ENCODE measurements at regions not wholly inside any gene's neighbourhood (a gene's known extent, or its start where the extent isn't known, plus 50 kb on each side); places are given as distances from the start of the nearest gene placed in this dataset.
"Not testable (repeated sequence)": the region's sequence is repeated elsewhere in the genome, so short reads cannot be mapped to it uniquely, and the experiment has no call there.

GRCh38 chr2:84126084-84126483 is 333.0 kb downstream of the SUCLG1 start:
- TF ChIP-seq CTCF (IDR thresholded peaks at IDR 0.05; ENCODE audit: low read depth, low read length) = no peak
- H3K4me3 ChIP-seq (ENCODE audit: low read depth, low read length) = no peak overlapping the region
- no peaks in the 10 kb centered on the region for H3K27me3 ChIP-seq
- H3K4me1 ChIP-seq = no peaks in the 10 kb centered on the region
- DNase-seq = no peak
- H3K36me3 ChIP-seq = no peaks in the 10 kb centered on the region
- no peaks in the 10 kb centered on the region for H3K9me3 ChIP-seq

GRCh38 chr2:84116143-84116542 is 342.9 kb downstream of the SUCLG1 start:
- no peak overlapping the region for H3K4me3 ChIP-seq (ENCODE audit: low read depth, low read length)
- no peaks in the 10 kb centered on the region for H3K4me1 ChIP-seq
- no peaks in the 10 kb centered on the region for H3K27me3 ChIP-seq
- no peak for DNase-seq
- no peaks in the 10 kb centered on the region for H3K9me3 ChIP-seq
- TF ChIP-seq CTCF (IDR thresholded peaks at IDR 0.05; ENCODE audit: low read depth, low read length) = no peak
- no peaks in the 10 kb centered on the region for H3K36me3 ChIP-seq

- no peaks in the 10 kb centered on the region for H3K9me3 ChIP-seq
- no peak for TF ChIP-seq CTCF (IDR thresholded peaks at IDR 0.05; ENCODE audit: low read depth, low read length)
- H3K36me3 ChIP-seq = no peaks in the 10 kb centered on the region
- H3K4me1 ChIP-seq = no peaks in the 10 kb centered on the region
- no peak overlapping the region for H3K4me3 ChIP-seq (ENCODE audit: low read depth, low read length)
- H3K27me3 ChIP-seq = no peaks in the 10 kb centered on the region
- no peak for DNase-seq
These were observed 343.8 kb downstream of the SUCLG1 start for GRCh38 chr2:84115173-84115857.

GRCh38 chr2:84103816-84104527 is 355.1 kb downstream of the SUCLG1 start:
- not testable (repeated sequence) for H3K4me1 ChIP-seq

GRCh38 chr2:84102274-84102673 is 356.8 kb downstream of the SUCLG1 start:
- Histone ChIP-seq H3K4me3 (ENCODE audit: low read depth, low read length) (no peak overlapping the region), H3K36me3 (no peaks in the 10 kb centered on the region), H3K9me3 (no peaks in the 10 kb centered on the region), H3K4me1 (no peaks in the 10 kb centered on the region), H3K27me3 (no peaks in the 10 kb centered on the region)
- no peak for TF ChIP-seq CTCF (IDR thresholded peaks at IDR 0.05; ENCODE audit: low read depth, low read length)
- DNase-seq = no peak

More at GRCh38 chr2:84103816-84104527, 355.1 kb downstream of the SUCLG1 start:
- not testable (repeated sequence) for H3K9me3 ChIP-seq; H3K36me3 ChIP-seq; H3K27me3 ChIP-seq; H3K4me3 ChIP-seq (ENCODE audit: low read depth, low read length); DNase-seq

GRCh38 chr2:84088656-84089055 is 370.4 kb downstream of the SUCLG1 start:
- DNase-seq = no peak
- no peaks in the 10 kb centered on the region for H3K9me3 ChIP-seq
- no peaks in the 10 kb centered on the region for H3K27me3 ChIP-seq
- no peak overlapping the region for H3K4me3 ChIP-seq (ENCODE audit: low read depth, low read length)
- no peak for TF ChIP-seq CTCF (IDR thresholded peaks at IDR 0.05; ENCODE audit: low read depth, low read length)
- no peaks in the 10 kb centered on the region for H3K36me3 ChIP-seq
- no peaks in the 10 kb centered on the region for H3K4me1 ChIP-seq
